ENCODE measurements at regions not wholly inside any gene's neighbourhood (a gene's known extent, or its start where the extent isn't known, plus 50 kb on each side); places are given as distances from the start of the nearest gene placed in this dataset.
A peak's percentile ranks its signal among the peaks of the same experiment; 100 is the strongest.

DNA sequence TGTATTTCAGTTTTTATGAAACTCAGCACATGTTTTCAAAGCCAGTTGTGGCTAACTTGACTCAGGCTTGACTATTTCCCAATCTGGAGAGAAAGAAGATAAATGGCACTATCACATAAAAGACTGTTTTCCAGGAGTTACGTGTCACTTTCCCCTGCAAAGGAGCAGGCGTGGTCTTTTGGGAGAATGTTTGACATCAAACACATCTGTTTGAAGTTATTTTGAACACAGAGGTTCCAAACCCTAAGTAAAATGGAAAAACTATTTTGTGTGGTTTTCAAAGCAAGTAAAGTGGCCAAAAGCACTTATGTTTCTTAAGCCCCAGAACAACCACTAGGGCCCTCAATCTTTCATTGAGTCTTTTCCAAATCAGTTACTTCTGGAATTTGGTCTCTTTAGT is 89.7 kb downstream of the FOXF2 start:
- Histone ChIP-seq H3K4me3 (ENCODE audit: low read depth, low read length) (no peak overlapping the region), H3K27me3 (replicated peaks) (no peaks in the 10 kb centered on the region), H3K36me3 (replicated peaks) (no peaks in the 10 kb centered on the region), H3K27ac (no peak overlapping the region)
- TF ChIP-seq, protein P1, sequence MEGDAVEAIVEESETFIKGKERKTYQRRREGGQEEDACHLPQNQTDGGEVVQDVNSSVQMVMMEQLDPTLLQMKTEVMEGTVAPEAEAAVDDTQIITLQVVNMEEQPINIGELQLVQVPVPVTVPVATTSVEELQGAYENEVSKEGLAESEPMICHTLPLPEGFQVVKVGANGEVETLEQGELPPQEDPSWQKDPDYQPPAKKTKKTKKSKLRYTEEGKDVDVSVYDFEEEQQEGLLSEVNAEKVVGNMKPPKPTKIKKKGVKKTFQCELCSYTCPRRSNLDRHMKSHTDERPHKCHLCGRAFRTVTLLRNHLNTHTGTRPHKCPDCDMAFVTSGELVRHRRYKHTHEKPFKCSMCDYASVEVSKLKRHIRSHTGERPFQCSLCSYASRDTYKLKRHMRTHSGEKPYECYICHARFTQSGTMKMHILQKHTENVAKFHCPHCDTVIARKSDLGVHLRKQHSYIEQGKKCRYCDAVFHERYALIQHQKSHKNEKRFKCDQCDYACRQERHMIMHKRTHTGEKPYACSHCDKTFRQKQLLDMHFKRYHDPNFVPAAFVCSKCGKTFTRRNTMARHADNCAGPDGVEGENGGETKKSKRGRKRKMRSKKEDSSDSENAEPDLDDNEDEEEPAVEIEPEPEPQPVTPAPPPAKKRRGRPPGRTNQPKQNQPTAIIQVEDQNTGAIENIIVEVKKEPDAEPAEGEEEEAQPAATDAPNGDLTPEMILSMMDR (IDR thresholded peaks at IDR 0.05; ENCODE audit: low read depth, low read length, missing control alignments): peak; percentile 22
- DNase-seq: no peak
- in situ Hi-C loops (cut with HindIII; ENCODE audit: low pct_ligation_motif_present, low sequenced_read_pairs): no loop called here

DNA sequence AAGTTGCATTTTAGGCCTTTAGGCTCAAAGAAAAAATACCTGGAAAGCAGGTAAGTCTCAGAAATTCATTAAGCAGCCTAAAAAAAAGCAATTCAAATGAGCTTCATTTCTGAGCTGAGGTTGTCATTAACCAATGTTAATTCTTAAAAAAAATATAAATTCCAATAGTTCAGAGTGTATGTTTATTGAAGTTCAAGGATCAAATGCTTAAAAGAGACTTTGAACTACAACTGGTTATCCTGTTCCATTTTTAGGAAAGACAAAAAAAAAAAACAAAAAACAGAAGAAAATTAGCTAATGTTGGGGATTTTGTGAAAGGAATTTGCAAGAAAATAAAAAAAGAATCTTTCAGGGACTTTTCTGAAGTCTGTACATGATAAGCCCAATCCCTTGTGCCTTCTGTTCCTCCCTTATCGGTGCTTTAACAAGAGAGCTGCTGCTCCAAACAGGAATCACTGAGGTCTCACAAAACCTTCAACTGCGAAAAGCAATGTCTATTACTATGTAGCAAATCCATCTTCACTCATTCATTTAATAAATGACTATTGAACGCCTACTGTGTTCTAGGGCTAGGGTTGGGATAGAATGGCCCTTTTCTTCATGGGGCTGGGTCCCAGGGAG is 90.3 kb downstream of the FOXF2 start:
- Histone ChIP-seq H3K36me3 (replicated peaks) (no peaks in the 10 kb centered on the region), H3K4me3 (ENCODE audit: low read depth, low read length) (no peak overlapping the region), H3K27me3 (replicated peaks) (no peaks in the 10 kb centered on the region), H3K27ac (no peak overlapping the region)
- DNase-seq: no peak
- in situ Hi-C loops (cut with HindIII; ENCODE audit: low pct_ligation_motif_present, low sequenced_read_pairs): no loop called here
- TF ChIP-seq, protein P1 (IDR thresholded peaks at IDR 0.05; ENCODE audit: low read depth, low read length, missing control alignments): no peak

DNA sequence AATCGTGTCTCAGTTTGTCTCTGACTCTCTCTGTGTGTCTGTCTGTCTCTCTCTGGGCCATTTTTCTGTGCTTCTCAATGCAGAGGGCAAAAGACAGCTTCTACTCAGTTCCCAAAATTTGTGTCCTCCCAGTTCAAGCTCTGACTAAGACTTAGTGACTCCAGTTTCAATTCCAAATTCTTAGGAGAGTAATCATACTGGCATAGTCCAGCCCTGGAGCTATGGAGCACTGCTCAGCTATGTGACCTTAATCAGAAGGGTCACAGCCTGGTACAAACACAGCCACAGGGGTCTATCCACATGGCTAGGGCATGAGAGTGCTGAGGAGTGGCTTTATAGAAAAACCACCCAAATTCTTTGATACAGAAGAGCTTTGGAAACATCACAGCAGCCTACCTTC is 91.9 kb downstream of the FOXF2 start:
- peak; percentile 58 for DNase-seq
- TF ChIP-seq, protein P1 (IDR thresholded peaks at IDR 0.05; ENCODE audit: low read depth, low read length, missing control alignments): no peak
- H3K4me3 ChIP-seq (ENCODE audit: low read depth, low read length): no peak overlapping the region
- H3K36me3 ChIP-seq (replicated peaks): no peaks in the 10 kb centered on the region
- in situ Hi-C loops (cut with HindIII; ENCODE audit: low pct_ligation_motif_present, low sequenced_read_pairs): no loop called here
- H3K27ac ChIP-seq: no peak overlapping the region
- no peaks in the 10 kb centered on the region for H3K27me3 ChIP-seq (replicated peaks)

DNA sequence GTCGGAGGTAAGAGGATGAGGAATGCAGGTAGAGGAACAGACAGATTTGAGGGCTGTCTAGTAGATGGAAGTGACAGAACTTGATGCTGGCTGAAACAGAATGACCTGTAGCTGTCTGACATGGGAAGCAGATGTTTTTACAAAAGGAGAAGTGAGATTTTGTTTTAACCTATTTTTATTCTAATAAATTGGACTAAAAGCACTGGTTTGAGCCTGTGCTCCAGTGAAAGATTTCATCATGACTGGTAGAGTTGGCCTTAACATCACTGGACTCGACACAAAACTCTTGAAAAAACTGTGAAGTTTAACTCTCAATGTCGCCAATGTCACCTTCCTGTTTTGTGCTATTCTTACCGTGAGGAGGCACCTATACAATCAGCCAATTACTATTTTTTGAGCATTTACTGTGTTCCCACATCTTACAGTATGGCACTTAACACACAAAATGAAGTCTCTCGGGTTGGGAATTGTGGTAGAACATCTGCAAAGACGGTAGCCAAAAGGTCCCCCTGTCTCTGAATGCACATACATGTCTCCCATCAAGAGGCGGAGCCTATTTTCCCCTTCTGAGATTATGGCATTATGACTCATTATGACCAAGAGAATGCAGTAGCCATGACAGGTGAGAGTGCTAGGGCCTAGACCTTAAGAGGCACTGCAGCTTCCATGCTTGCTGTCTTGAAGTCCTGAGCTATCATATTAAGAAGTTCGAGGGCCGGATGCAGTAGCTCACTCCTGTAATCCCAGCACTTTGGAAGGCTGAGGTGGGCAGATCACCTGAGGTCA is 93.2 kb downstream of the FOXF2 start:
- H3K27me3 ChIP-seq (replicated peaks): no peaks in the 10 kb centered on the region
- no peak overlapping the region for H3K27ac ChIP-seq
- in situ Hi-C loops (cut with HindIII; ENCODE audit: low pct_ligation_motif_present, low sequenced_read_pairs): no loop called here
- no peak for DNase-seq
- H3K4me3 ChIP-seq (ENCODE audit: low read depth, low read length): no peak overlapping the region
- TF ChIP-seq, protein P1 (IDR thresholded peaks at IDR 0.05; ENCODE audit: low read depth, low read length, missing control alignments): no peak
- H3K36me3 ChIP-seq (replicated peaks): no peaks in the 10 kb centered on the region

DNA sequence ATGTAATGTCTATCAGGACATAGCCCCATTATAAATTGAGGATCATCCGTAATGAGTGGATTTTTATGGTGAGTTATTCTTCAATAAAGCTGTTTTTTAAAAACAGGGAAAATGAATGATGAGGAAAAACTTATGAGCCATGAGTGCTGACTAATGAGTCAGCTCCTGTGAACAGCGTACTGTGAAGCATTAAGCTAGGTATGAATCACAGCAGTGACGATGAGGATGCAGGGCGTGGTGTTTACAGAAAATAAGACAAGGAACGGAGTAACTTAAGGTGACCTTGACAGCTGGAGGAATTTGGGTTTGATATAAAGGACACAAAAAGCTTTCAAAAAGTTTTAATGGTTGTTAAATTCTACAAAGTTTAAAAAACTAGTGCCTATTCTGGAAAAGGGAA is 96.3 kb downstream of the FOXF2 start:
- Histone ChIP-seq H3K36me3 (replicated peaks) (no peaks in the 10 kb centered on the region), H3K27me3 (replicated peaks) (no peaks in the 10 kb centered on the region), H3K27ac (peak overlapping the region; percentile 24), H3K4me3 (ENCODE audit: low read depth, low read length) (no peak overlapping the region)
- in situ Hi-C loops (cut with HindIII; ENCODE audit: low pct_ligation_motif_present, low sequenced_read_pairs): no loop called here
- TF ChIP-seq, protein P1 (IDR thresholded peaks at IDR 0.05; ENCODE audit: low read depth, low read length, missing control alignments): no peak
- peak; percentile 89 for DNase-seq

All from brain microvascular endothelial cell (primary cell).